Myocyte (in vitro differentiated cells): ENCODE measurements at regions not wholly inside any gene's neighbourhood (a gene's known extent, or its start where the extent isn't known, plus 50 kb on each side); places are given as distances from the start of the nearest gene placed in this dataset.

ENCODE experiments used
- DNase-seq: peaks from one replicate; pipeline ENCODE4 v3.0.0-alpha.2; 2012; ENCODE audit warnings: low read depth

DNA sequence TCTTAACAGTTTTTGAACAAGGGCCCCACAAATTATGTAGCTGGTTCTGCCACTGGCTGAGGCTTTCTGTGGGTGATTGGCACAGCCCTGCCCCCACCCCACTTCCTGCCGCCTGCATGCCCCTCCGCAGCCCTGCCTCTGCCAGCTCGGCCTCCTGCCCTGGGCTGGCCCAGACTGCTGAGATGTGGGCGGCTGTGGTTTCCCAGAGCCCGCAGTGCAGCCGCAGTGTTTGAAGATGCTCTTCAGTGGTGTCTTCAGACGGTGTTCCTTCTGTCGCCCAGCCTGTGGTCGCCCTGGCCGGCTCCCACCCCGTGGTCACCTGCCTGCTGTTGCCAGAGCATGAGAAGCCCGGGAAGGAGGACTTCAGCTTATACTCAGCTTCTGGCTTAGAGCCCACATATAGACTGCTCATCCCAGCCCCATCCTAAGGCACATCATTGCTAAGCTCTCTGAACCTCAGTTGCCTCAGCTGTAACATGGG is 154.3 kb downstream of the VEGFA start:
- peak; percentile 90 for DNase-seq

DNA sequence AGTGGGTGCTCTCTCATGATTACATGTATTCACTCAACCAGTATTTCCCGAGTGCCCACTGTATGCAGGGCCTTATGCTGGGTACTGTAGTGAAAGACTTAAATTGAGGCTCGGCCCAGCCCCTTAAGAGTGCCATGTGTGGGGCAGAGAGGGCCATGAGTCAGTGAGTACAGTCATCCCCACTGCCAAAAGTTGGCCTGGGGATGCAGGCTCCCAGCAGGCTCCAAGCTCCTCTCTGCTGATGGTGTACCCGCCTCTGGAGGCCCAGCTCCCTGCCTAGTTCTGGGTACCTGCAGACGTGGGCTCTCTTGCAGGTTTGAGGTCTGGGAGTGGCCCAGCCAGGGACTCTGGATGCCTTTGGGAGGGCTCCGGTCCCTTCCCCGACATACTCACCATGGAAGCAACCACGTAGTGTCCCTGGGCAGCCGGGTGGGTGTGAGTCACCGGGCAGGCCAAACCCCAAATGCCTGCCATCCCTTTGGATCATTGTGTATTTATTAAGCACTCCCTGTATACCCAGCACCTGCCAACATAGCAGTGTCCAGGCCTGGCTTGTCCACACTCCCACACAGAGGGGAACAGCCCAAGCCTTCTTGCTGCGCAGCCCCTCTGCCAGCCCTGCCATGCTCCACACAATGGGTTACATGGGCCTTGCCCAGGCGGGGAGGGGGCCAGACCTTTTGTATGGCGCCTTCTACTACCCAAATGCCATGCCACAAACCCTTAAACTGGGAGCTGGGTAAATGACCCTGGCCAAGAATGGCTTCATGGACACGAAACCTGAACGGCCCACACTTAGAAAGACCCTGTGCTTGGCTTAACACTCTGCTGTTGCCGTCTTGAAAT is 153.6 kb downstream of the VEGFA start:
- DNase-seq, result peak; percentile 77

DNA sequence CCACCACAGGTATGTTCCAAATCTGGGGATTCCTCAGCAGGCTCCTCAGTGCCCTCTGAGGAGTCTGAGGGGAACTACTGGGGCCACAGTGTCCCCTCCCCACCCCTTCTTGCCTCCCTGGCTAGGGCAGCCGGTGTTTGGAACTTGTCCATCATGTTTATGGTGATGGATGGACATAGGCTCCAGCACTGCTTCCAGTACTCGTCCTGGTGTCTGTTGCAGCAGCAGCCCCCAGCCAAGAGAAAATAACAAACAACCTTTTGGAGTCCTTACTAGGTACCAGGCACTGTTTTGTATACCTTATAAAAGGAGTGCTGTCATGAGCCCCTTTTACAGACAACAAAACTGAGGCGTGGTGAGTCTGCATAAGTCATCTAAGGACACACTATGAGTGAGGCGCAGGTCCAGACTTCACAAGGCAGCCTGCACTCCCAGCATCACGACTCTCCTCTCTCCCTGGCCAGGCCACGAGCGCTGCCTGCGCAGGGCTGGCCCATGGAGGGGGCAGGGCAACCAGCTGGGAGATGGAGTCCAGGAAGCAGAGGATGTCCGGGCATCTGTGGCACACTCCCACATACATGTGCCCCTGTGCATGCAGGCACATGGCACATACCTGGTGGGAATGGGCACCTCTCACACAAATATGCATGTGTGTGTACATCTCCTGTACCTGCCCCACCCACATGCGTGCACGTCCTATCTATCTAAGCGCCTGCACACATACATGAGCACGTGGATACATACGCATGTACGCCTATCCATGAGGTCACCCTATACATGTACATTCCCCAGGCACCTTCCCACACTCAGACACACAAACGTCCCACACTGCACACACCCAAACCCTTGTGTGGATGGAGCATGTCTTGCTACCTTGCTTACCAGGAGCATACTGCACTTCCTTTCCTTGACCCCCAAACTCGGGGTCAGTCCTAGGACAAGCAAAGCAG is 152.7 kb downstream of the VEGFA start:
- DNase-seq, result no peak

DNA sequence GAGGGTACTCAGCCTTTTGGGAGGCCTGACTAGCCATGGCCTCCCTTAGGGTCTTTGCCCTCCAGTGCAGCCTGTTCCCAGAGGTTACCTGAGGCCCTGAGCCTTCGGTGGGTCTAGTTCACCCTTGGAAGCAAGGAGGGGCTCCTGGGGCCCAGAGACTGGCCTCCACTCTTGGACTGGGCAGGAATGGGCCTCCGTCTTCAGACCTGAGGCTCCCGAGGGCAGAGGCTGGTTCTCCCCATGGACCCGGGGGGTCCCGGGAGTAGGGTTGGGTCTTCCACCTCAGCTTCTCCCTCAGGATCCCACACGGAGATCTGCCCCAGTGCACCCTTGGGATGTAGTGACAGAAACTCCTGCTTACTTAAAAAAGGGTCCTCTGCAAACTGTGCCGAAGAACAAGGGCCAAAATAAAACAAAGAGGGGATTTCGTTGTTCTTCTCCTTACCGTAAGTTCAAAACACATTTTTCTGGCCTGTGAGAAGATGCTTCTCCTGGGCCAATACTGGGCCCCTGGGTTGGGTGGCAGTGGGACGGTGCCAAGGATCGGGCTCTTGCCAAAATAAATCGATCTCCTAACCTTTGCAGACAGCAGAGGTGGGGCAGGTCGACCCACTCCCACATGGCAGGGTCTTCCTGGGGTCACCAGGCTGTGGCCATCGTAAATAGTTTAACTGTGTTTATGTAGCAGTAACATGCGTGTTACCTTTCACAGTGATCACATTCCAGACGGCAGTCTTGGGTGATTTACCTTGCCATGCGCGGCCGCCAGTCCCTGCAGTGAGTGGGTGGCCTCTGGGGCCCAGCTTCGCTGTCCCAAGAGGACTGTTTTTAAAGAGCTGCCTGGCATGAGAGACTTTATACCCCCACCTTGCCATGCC is 151.8 kb downstream of the VEGFA start:
- DNase-seq, result no peak

DNA sequence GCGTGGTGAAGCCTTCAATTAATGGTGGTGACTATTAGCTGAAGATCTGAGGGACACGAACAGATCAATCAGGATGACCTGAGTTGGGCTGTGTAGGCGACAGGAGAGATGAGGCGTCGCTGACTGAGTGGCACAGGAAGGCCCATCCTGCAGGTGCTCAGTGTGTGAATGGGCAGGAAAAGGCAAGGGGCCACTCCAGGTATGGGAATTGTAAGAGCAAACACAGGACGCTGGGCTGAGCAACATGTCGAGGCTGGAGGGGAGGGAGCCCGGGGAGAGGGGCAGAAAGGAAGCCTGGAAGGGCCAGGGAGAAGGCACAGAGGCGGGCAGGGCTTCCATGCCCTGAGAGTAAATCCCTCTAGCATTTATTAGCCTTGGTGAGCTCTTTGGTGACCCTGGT is 151.0 kb downstream of the VEGFA start:
- DNase-seq, result no peak

DNA sequence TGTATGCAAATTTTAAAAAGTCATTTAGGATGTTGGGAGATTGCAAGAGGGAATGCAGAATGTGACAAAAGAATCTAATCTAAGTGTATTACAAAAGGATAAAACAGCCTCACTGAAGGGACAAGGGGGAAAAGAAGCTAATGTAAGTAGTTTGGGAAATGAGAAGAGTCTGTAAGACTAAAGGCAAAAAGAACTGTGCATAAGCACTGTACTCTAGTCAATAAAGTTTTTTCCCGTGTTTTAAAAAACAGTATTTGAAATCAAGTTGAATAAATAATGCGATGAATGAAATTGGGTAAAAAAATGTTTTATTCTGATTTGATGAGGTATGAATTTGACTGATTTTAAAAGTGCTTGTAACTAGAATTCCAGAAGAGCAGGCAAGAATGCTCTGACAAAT is 149.8 kb downstream of the VEGFA start:
- DNase-seq, result no peak

DNA sequence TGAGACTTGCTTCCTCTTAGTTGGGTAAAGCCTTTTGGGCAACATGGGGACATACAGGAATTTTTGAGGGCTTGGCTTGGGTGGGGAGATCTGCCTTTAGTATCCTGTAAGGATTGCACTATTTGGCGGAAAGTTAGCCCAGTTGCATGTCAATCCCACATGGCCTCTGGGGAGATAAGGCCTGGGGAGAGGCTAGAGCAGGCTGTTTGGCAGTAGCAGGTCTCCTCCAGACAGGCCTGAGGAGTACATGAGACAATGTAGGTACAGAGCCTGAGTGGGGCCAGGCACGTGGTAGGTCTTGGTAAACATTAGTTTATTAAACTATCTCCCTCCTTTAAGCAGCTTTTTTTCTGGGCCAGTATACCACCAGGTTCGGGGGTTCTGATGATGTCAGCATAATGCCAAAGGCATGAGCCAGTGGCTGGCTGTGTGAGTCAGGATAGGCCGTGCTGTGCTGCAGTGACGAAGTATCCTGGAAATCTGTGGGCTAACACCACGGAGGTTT is 147.9 kb downstream of the VEGFA start:
- no peak for DNase-seq

DNA sequence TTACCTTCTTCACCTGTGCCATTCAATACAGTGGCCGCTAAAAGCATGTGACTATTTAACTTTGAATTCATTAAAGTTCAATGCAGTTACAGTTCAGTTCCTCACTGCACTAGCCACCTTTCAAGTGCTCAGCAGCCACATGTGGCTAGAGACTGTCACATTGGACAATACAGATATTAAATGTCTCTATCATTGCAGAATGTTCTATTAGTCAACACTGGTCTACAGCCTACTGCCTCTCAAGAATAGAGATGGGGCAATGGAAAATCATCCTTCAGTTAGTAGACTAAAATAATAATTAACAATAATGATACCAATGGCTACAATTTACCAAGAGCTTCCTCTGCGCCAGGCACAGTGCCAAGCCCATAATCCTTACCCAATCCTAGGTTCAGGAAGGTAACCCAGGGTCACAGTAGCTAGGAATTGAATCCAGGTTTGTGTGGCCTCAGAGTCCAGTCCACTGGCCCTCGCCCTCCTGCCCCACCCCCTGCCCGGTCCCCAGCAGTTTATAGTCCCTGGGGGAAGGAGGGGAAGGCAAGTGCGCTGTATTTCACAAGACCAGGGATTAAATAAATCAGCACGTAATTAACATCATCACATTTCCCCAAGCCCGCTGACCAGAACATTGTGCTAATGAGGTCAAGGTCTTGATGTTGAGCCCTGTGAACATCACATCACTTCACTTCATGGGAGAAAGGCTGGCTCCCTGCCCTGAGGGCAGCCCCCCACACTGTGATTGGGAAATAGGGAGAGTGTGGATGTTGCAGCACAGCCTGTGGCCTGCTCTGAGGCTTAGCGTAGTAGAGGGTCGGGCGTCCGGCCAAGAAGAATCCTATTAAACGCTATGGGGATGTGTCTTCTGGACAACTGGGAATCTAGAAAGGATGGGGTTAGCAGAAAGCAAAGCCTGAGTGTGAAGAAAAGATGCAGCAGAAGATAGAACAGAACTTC is 147.2 kb downstream of the VEGFA start:
- no peak for DNase-seq

DNA sequence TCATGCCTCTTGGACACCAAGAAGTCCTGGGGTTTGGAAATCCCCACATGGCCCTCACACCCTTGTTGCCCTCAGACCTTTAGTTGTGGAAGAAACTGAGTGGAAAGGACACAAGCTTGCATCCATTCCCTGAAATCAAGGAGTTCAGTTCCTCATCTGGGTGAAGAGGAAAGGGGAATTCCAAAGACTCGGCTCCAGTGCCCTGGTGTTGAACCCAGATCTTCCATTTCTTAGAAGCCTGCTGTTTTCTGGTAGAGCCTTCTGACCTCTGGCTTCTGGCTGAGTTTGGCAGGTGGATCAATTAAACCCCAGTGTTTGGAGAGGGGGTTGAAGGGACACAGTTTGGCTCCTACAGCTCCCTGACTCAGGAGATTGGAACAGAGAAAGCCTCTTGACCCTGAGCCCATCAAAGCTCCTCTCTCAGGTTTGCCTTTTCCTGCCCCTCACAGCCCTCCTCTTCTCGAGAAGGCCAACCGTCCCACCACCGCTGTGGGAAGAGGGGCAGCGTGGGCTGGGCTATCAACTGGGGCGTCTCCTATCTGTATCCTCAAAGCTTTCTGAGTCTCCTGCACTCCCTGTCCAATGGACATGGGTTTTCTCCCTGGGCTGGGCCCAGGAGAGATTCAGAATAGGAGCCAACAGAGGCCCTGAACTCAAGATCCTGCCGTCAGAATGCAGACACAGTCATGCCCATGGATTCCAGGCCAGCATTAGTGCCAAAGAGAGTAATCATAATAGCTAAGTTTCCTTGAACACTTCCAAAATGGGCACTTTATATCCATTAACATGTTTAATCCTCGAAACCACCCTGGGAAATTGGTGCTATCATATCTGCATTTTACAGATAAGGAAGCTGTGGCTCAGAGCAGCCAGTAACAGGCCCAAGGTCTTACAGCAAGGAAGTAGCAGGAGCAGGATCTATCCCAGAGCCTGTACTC is 146.2 kb downstream of the VEGFA start:
- no peak for DNase-seq

DNA sequence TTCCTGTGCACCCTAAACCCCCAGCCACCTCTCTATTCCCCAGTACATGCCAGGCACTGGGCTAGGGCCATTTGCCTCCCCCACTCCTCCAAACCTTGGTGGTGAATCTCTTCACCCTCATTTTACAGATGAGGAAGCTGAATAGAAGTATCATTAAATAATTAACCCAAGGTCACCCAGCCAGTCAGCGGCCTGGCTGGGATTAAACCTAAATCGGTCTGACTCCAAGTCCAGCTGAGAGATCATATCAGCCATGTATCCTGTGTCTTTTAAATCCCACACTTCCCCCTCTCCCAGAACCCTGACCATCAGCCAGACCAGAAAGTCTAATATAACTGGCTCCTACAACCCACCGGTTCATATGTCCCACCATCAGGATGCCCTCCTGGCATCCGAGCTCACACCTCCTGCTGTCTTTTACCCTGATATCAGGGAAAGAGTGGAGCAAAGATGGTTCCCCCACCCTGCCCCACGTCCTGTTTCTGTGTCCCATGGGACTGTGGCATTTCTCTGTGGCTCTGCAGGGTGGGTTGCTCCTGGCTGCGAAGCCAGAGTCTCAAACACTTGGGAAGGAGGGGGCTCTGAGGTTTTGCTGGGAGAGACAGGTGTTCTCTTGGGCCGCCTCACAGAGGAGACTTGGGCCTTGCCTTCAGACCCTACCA is 145.3 kb downstream of the VEGFA start:
- DNase-seq, result no peak

DNA sequence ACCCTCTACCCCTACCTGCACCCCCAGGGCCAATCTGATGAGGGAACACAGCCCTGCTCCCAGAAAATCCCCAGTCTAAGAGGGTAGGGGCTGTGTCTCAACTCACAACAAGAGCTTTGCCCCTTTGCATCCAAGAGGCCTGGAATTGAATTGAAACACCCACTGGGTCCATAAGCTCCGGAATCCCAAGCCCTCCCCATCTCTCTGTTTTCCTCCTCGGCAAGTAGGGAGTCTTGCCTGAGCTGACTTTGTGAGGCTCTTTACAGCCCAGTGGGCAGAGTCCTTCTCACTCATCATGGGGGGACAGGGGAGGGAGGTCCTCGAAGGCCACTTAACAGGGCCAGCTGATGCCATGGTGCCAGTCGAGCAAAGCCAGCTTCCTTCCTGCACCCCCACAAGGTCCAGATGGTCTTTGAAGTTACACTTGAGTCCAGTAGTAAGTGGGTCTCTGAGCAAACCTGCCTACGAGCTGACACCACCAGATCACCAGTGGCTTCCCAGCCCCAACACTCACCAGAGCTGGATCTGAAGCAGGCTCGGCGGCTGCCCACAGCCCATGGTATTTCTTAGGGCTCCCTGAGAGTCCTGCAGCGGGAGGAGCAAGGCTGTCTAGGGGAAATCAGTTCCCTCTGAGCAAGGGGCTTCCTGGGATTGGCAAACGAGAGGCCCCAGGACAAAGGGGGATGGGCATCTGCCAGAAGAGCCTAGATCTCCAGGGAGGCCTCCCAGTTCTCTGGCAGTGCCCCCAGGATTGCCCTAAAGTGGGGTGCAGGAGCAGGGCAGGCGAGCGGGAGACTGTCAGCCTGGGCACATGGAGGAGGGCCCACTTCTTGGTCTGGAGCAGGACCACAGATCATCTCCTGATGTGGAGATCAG is 144.5 kb downstream of the VEGFA start:
- no peak for DNase-seq

DNA sequence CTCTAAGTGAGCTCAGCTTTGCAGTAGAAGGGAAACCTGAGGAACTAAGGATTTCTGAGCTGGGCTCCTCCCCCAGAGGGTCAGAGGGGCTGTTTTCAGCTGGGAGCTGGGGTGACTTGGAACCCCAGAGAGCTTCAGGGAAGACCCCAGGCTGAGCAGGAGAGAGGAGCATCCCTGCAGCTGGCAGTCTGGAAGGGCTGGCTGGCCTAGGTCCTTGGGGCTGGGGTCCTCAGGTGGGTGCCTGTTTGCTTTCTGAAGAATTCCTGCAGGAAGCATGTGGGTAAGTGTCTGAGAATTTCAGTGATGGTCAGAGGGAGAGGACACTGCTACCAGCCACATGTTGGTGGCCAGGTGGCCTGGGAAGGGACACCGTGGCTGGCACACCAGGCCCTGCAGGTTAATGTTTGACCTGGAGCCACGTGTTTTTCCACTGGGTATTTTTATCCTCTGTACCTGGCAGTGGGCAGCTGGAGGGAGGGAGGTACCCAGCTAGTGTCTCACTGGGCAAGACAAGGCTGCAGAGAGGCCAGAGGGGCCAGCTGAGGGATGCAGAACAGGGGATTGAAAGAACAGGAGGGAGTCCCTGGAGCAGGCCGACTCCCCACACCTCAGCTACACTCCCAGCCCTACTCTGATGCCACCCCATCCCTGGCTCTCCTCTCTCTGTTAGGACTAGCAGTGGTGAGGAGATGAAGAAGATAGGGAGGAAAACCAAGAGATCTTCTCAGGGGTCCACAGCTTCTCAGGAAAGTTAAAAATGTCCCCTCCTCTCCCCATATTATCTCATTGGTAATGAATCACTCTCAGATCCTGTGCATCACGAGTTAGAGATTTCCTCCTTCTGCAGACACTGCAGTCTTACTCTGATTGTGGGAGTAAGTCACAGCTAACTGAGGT is 143.6 kb downstream of the VEGFA start:
- DNase-seq, result no peak

DNA sequence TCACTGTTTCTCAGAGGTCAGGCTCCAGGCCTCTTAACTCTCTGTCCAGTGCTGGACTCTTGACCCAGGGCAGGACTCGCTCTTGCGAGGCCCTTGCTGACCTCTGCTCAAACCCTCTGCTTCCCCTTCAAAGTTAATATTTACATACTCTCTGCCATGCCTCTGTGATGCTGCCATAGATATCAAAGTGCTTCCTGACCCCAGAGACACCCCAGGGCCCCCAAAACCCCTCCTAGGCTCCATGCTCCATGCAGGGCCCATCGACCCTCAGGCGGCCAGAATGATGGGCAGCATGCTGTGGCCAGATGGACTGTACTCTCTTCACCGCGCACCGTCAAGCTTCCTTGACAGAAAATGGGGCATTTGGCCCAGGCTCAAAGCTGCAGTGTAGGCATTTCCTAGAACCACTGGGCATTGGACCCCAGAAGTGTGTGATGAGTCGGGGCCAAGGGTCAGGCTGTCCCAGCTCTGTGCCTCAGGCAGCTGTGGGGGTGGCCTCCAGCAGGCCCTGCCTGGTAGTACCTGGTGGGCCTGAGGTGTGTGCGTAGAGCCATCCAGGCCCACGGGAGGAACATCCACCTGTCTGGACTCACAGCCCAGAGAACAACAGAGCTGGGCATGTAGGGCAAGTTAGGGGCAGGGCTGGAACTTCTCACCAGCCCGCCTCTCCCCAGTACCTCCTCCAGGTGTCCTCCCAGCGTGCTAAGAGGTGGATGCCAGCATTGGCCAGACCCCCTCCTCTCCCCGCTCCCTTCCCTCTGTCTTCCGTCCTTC is 142.8 kb downstream of the VEGFA start:
- DNase-seq, result no peak

DNA sequence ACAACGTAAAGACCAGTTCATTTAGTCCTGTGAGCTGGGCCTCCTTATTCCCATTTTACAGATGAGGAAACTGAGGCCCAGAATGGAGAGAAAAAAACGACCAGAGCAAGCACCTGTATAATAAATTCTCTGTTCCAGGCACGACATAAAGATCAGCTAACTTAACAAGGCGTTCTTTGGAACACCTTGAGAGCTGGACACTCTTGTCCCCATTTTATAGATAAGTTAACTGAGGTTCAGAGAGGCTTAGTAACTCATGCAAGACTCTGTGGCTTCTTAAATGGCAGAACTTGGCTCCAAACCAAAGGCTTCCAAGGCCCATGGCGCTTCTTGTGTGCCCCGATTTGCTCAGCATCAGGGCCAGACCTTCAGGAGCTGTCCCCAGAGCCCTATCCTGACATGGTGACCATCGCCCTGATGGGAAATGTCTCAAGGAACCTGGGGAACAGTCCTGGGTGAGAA is 142.1 kb downstream of the VEGFA start:
- no peak for DNase-seq
